Psoas muscle (tissue), 7 donors: ENCODE measurements at regions not wholly inside any gene's neighbourhood (a gene's known extent, or its start where the extent isn't known, plus 50 kb on each side); places are given as distances from the start of the nearest gene placed in this dataset.

Experiments used
- ATAC-seq, 4 donors: fragments of 200-7000 bp; cut with Tn5 transposase; one replicate each; pipeline ENCODE4 v1.9.1; 2020; ENCODE audit warnings: moderate library complexity in 3 of 4, mild to moderate bottlenecking in 2 of 4
- DNase-seq, 2 donors: peaks; one replicate each; pipeline ENCODE4 v3.0.0-alpha.2; 2020
- H3K27ac ChIP-seq: fragments of 200-600 bp; one replicate; pipeline ENCODE4 v1.8.0; 2022
- H3K27me3 ChIP-seq, 3 donors: fragments of 200-600 bp in 1 of 3; one replicate each; pipeline versions ENCODE4 v1.6.1 to v1.8.0; 2013 to 2022; ENCODE audit warnings: low read length in 2 of 3, mild to moderate bottlenecking in 2 of 3, moderate library complexity in 1 of 3; ENCODE audit not compliant: insufficient read depth in 3 of 3
- H3K36me3 ChIP-seq, 2 donors: fragments of 200-600 bp in 1 of 2; one replicate each; pipeline versions ENCODE4 v1.6.1 to v1.8.0; 2013 to 2022; ENCODE audit warnings: low read depth in 1 of 2, mild to moderate bottlenecking in 1 of 2, moderate library complexity in 1 of 2; ENCODE audit not compliant: insufficient read depth in 1 of 2
- H3K4me1 ChIP-seq: fragments of 200-600 bp; one replicate; pipeline ENCODE4 v1.8.0; 2022
- H3K4me3 ChIP-seq: fragments of 200-600 bp; one replicate; pipeline ENCODE4 v1.8.0; 2022; ENCODE audit warnings: mild to moderate bottlenecking
- H3K9me3 ChIP-seq: fragments of 200-600 bp; one replicate; pipeline ENCODE4 v1.8.0; 2022
- WGBS, 3 donors: extraction: QIAGEN DNeasy Blood & Tissue Kit; methylation state at CpG; one replicate each; pipeline versions ENCODE4 v1.1.6 to v1.1.7; 2013; 5-methylcytosine and 5-hydroxymethylcytosine counted together
- intact Hi-C, 2 donors: fragments of 100-400 bp; cut with DNase I; formaldehyde crosslinking; loops; one replicate each; pipeline versions ENCODE4 v1.11.0 to v1.14.2; 2022
- TF ChIP-seq, protein P1 (sequence below): fragments of 200-600 bp; IDR thresholded peaks from one replicate; pipeline ENCODE4 v1.8.0; 2022; ENCODE audit warnings: antibody characterized with exemption
- donor health status: healthy with polysubstance abuse.
- donor health status: DM: no; HTN: no; CAD: no; lungs with moderate emphysema.
- donor health status: Bipolar disorder and iron deficiency.
- donor health status: healthy.
- donor health status: DM: yes; HTN: yes; CAD: no.
- donor health status: DM: no; HTN: no; CAD: no.
- donor health status: DM: yes; HTN: yes; CAD: no.

DNA sequence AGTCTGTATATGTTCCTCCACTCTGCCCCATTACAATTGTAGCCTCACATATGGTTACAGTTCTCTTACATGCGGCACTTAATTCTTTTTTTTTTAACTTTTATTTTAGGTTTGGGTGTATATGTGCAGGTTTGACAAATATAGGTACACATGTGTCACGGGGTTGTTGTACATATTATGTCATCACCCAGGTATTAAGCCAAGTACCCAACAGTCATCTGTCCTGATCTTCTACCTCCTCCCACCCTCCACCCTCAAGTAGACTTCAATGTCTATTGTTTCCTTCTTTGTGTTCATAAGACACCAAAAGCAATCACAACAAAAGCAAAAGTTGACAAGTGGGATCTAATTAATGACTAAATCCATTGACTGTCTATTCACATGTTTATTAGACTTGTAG lies 144.6 kb upstream of the TP63 start:
- DNase-seq (no peak), ATAC-seq (no peak)
- H3K9me3 ChIP-seq = no peaks in the 10 kb centered on the region
- H3K4me3 ChIP-seq = no peak overlapping the region
- no peak overlapping the region for H3K27ac ChIP-seq
- TF ChIP-seq, protein P1, sequence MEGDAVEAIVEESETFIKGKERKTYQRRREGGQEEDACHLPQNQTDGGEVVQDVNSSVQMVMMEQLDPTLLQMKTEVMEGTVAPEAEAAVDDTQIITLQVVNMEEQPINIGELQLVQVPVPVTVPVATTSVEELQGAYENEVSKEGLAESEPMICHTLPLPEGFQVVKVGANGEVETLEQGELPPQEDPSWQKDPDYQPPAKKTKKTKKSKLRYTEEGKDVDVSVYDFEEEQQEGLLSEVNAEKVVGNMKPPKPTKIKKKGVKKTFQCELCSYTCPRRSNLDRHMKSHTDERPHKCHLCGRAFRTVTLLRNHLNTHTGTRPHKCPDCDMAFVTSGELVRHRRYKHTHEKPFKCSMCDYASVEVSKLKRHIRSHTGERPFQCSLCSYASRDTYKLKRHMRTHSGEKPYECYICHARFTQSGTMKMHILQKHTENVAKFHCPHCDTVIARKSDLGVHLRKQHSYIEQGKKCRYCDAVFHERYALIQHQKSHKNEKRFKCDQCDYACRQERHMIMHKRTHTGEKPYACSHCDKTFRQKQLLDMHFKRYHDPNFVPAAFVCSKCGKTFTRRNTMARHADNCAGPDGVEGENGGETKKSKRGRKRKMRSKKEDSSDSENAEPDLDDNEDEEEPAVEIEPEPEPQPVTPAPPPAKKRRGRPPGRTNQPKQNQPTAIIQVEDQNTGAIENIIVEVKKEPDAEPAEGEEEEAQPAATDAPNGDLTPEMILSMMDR = no peak
- WGBS, 3 donors = 50 to 65% (median 51%) methylated on average over 2 of the region's 2 CpGs
- intact Hi-C loops = no loop called here
- H3K4me1 ChIP-seq = no peaks in the 10 kb centered on the region
- no peaks in the 10 kb centered on the region for H3K36me3 ChIP-seq
- H3K27me3 ChIP-seq = no peaks in the 10 kb centered on the region

DNA sequence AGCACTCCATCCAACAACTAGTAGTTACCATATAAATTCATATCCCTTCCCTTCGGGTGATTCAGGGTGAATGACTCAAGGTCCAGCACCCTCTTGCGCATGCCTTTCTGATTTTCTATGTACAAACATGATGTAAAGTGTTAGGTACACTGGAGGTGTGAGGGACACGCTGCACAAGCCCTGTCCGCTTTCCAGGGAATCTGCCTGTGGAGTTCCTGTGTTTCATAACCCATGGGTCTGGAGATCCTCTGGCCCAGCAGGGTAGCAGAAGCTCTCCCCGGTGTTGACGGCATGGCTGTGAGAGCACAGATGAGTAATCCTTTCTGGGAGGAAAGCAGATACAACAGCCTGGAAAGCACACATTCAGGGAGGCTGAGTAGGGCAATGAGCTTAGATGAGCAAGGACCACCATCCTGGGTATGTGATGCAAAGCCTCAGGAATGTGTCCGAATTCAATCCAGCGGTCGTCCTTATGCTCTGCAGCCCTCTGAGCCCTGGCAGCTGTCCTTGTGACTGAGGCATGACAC lies 142.9 kb upstream of the TP63 start:
- intact Hi-C loops = no loop called here
- Histone ChIP-seq H3K27ac (peak overlapping the region; percentile 74), H3K4me3 (no peak overlapping the region), H3K36me3 (no peaks in the 10 kb centered on the region), H3K9me3 (no peaks in the 10 kb centered on the region), H3K4me1 (no peaks in the 10 kb centered on the region), H3K27me3 (no peaks in the 10 kb centered on the region)
- DNase-seq = peak; percentile 37 to 81
- TF ChIP-seq, protein P1 = no peak
- ATAC-seq = peak; percentile 93 to 98 (median 98)
- WGBS, 3 donors = 39 to 62% (median 52%) methylated on average over 9 of the region's 9 CpGs

DNA sequence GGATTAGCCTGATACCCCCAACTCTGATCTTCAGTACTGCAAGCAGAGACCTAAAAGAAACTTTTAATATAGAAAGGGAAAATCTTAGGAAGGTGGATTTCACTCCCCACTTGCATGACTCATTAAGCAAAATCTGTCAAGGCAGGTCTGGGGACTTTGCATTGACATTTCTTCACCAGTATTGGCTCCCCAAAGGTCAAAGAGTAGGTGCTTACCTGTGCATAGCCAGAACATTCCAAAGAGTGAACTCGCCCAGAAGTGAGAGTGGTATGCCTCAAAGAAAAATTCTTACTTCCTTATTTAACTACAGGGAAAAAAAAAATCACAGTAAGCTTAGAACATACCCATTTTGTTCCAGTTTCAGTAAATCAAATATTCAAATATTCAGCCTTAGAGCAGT lies 140.9 kb upstream of the TP63 start:
- Histone ChIP-seq H3K4me3 (no peak overlapping the region), H3K4me1 (no peaks in the 10 kb centered on the region), H3K36me3 (no peaks in the 10 kb centered on the region), H3K27me3 (no peaks in the 10 kb centered on the region), H3K27ac (no peak overlapping the region), H3K9me3 (no peaks in the 10 kb centered on the region)
- ATAC-seq = no peak
- TF ChIP-seq, protein P1 = no peak
- 77 to 95% (median 91%) methylated on average over 1 of the region's 1 CpG for WGBS, 3 donors
- DNase-seq = no peak
- intact Hi-C loops = no loop called here

DNA sequence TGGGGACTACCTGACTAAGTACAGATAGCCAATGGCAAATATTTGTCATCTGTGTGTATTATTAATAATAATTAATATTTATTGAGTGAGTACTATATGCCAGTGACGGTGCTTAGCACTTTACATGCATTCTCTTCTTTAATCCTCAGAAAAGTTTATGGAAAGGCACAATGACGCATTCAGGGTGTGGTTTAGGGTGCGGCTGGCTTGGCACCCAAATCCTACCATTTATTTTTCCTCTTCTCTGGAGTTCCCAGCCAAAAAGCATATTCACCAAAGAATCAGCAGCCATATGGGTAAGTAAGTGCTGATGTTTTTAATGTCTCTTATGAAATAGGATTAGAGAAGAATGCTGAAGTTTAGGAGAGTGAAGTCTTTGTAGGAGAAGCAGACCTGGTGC lies 140.4 kb upstream of the TP63 start:
- H3K4me1 ChIP-seq = no peaks in the 10 kb centered on the region
- intact Hi-C loops = no loop called here
- 27 to 52% (median 37%) methylated on average over 3 of the region's 3 CpGs for WGBS, 3 donors
- no peaks in the 10 kb centered on the region for H3K27me3 ChIP-seq
- H3K27ac ChIP-seq = no peak overlapping the region
- ATAC-seq (no peak), DNase-seq (no peak)
- TF ChIP-seq, protein P1 = no peak
- no peaks in the 10 kb centered on the region for H3K9me3 ChIP-seq
- no peaks in the 10 kb centered on the region for H3K36me3 ChIP-seq
- no peak overlapping the region for H3K4me3 ChIP-seq

DNA sequence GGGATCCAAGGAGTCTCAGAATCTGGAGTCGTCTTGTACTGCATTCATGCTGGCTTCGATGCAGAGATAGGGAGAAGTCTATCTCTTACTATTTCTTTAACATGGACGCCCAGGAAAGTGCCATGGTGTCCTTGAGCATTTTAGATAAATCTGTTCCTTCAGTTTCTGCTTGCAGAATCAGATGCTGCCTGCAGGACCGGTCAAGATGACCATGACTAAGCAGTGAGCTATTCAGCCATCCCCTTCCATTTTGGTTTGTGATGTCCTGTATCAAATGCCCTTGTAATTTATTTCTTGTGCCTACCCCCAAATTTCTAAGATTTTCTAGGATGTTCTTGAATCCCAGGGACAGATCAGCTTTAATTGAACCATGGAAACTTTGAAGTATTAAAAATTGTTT lies 139.4 kb upstream of the TP63 start:
- H3K4me1 ChIP-seq = no peaks in the 10 kb centered on the region
- no peaks in the 10 kb centered on the region for H3K9me3 ChIP-seq
- TF ChIP-seq, protein P1 = no peak
- no peaks in the 10 kb centered on the region for H3K27me3 ChIP-seq
- intact Hi-C loops = no loop called here
- H3K27ac ChIP-seq = no peak overlapping the region
- DNase-seq (no peak), ATAC-seq (no peak)
- 88 to 93% (median 90%) methylated on average over 4 of the region's 4 CpGs for WGBS, 3 donors
- H3K36me3 ChIP-seq = no peaks in the 10 kb centered on the region
- H3K4me3 ChIP-seq = no peak overlapping the region
